CD4-positive, alpha-beta T cell (primary cell): ENCODE measurements at regions not wholly inside any gene's neighbourhood (a gene's known extent, or its start where the extent isn't known, plus 50 kb on each side); places are given as distances from the start of the nearest gene placed in this dataset.

Experiments
- ATAC-seq: fragments of 200-7000 bp; cut with Tn5 transposase; one replicate; pipeline ENCODE4 v1.10.0; 2022; ENCODE audit warnings: mild to moderate bottlenecking; ENCODE audit not compliant: poor library complexity
- CTCF ChIA-PET: fragments of 350-600 bp; sonication (Branson Sonifier 250); formaldehyde crosslinking; loops from one replicate; lab custom pipeline; 2021; ENCODE audit warnings: antibody characterized with exemption, inconsistent platforms; lab: Charles Lee
- POLR2A ChIA-PET: fragments of 350-600 bp; sonication (Branson Sonifier 250); formaldehyde crosslinking; loops from one replicate; lab custom pipeline; 2021; ENCODE audit warnings: antibody characterized with exemption, inconsistent platforms; lab: Charles Lee
- DNase-seq, 14 experiments: peaks; one replicate each; pipeline ENCODE4 v3.0.0-alpha.2; 2013 to 2020; ENCODE audit warnings: mixed read lengths in 2 of 14
- H3K27ac ChIP-seq, 2 donors: one replicate each; pipeline versions ENCODE4 v1.5.1 to v1.7.0; 2013; ENCODE audit warnings: low read length in 2 of 2, low read depth in 1 of 2, mild to moderate bottlenecking in 1 of 2
- H3K27me3 ChIP-seq, 2 experiments: 1 replicate in 1 of 2; 2 replicates in 1 of 2; pipeline versions ENCODE4 v1.6.1 to v1.7.0; 2013; ENCODE audit warnings: low read length in 2 of 2, control low read depth in 1 of 2, mild to moderate bottlenecking in 1 of 2, moderate library complexity in 1 of 2; ENCODE audit not compliant: insufficient read depth in 2 of 2, control insufficient read depth in 1 of 2
- H3K36me3 ChIP-seq: one replicate; pipeline ENCODE4 v1.6.1; 2013; ENCODE audit warnings: low read length, control low read depth; ENCODE audit not compliant: insufficient read depth
- H3K4me1 ChIP-seq: one replicate; pipeline ENCODE4 v1.6.1; 2013; ENCODE audit warnings: low read length, control low read depth; ENCODE audit not compliant: insufficient read depth
- H3K4me3 ChIP-seq: one replicate; pipeline ENCODE4 v1.5.1; 2013; ENCODE audit warnings: mild to moderate bottlenecking, low read length, moderate library complexity
- H3K9me3 ChIP-seq, 2 experiments: 1 replicate in 1 of 2; 2 replicates in 1 of 2; pipeline versions ENCODE4 v1.6.1 to v1.7.0; 2013; ENCODE audit warnings: low read length in 2 of 2, mild to moderate bottlenecking in 2 of 2, control low read depth in 1 of 2, moderate library complexity in 1 of 2; ENCODE audit not compliant: control insufficient read depth in 1 of 2, insufficient read depth in 1 of 2
- H3K27ac Mint-ChIP-seq: one replicate; pipeline ENCODE4 v1.8.0; 2020; ENCODE audit warnings: mixed read lengths
- H3K27me3 Mint-ChIP-seq: one replicate; pipeline ENCODE4 v1.8.0; 2021; ENCODE audit warnings: mixed read lengths
- H3K36me3 Mint-ChIP-seq: one replicate; pipeline ENCODE4 v1.8.0; 2021; ENCODE audit warnings: low read depth, mixed read lengths
- H3K4me1 Mint-ChIP-seq: one replicate; pipeline ENCODE4 v1.8.0; 2021; ENCODE audit warnings: low read depth, mixed read lengths
- H3K4me3 Mint-ChIP-seq: one replicate; pipeline ENCODE4 v1.8.0; 2020; ENCODE audit warnings: mild to moderate bottlenecking, mixed read lengths
- H3K9me3 Mint-ChIP-seq: one replicate; pipeline ENCODE4 v1.8.0; 2020; ENCODE audit warnings: mixed read lengths
- CTCF ChIP-seq: fragments of 200-600 bp; IDR thresholded peaks from one replicate; pipeline ENCODE4 v1.8.0; 2022; ENCODE audit warnings: antibody characterized with exemption, mild to moderate bottlenecking
- intact Hi-C, 2 experiments: fragments of 100-400 bp; cut with DNase I in 1 of 2; cut with micrococcal nuclease in 1 of 2; formaldehyde crosslinking; loops; one replicate each; pipeline versions ENCODE4 v1.15.1 to v1.9.0; 2023 to 2025; cut with DNase I, micrococcal nuclease

DNA sequence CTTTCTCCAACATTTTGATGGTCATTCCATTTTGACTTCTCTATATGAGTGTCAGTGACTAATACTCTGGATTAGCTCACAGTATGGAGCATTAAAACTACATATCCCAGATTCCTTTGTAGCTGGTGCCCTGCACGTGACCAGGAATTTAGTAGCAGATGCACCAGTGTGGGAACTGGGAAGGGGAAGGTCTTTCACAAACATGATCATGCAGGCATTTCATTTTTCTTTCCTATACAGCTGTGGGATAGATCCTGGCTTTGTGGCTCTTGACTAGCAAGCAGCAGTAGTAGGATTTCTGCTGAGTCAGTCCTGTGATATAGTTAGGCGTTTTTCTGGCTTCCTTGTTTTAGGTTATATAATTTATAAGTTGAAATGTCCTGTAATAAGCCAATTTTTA lies 971.0 kb upstream of the CDH2 start:
- ATAC-seq (no peak), DNase-seq (peak in 1 of 14 experiments; percentile 0)
- Histone ChIP-seq H3K9me3 (peaks cover 0 to 1% of the 10 kb centered on the region in 2 experiments), H3K4me1 (no peaks in the 10 kb centered on the region), H3K36me3 (no peaks in the 10 kb centered on the region), H3K27me3 (no peaks in the 10 kb centered on the region), H3K4me3 (no peak overlapping the region), H3K27ac (no peak overlapping the region)
- H3K27me3 Mint-ChIP-seq, result no peaks in the 10 kb centered on the region
- no peaks in the 10 kb centered on the region for H3K36me3 Mint-ChIP-seq
- no peak overlapping the region for H3K27ac Mint-ChIP-seq
- POLR2A ChIA-PET, result no interaction called here
- intact Hi-C loops, result no loop called here
- CTCF ChIA-PET, result no interaction called here
- no peaks in the 10 kb centered on the region for H3K4me1 Mint-ChIP-seq
- no peak for TF ChIP-seq CTCF
- peaks cover 3% of the 10 kb centered on the region for H3K9me3 Mint-ChIP-seq
- H3K4me3 Mint-ChIP-seq, result no peak overlapping the region

DNA sequence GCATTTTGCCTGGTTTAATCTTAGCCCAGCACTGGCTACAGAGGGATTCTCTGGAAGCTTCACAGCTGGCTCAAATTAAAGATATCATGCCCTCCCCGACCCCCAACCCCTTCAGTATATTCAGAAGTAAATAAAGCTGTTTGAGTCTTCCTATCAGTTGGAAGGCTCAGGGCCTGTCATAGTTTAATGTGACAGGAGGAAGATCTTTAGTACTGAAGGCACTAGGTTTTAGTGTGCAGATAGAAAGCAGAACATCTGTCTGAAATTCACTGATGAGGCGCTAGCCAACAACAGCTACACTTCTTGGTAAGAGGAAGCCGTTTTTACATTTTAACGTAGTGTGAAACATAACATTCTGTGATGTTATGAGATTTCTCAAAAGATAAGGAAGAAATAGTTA lies 969.1 kb upstream of the CDH2 start:
- H3K9me3 ChIP-seq, result no peaks in the 10 kb centered on the region
- POLR2A ChIA-PET, result no interaction called here
- no peak for ATAC-seq
- H3K4me1 ChIP-seq, result no peaks in the 10 kb centered on the region
- Mint-ChIP-seq H3K4me3 (no peak overlapping the region), H3K36me3 (no peaks in the 10 kb centered on the region), H3K27ac (no peak overlapping the region), H3K9me3 (peaks cover 5% of the 10 kb centered on the region), H3K27me3 (no peaks in the 10 kb centered on the region), H3K4me1 (no peaks in the 10 kb centered on the region)
- intact Hi-C loops, result no loop called here
- H3K27me3 ChIP-seq, result no peaks in the 10 kb centered on the region
- no peak for DNase-seq
- CTCF ChIA-PET, result no interaction called here
- TF ChIP-seq CTCF, result no peak
- H3K36me3 ChIP-seq, result no peaks in the 10 kb centered on the region
- H3K27ac ChIP-seq, result no peak overlapping the region
- no peak overlapping the region for H3K4me3 ChIP-seq

DNA sequence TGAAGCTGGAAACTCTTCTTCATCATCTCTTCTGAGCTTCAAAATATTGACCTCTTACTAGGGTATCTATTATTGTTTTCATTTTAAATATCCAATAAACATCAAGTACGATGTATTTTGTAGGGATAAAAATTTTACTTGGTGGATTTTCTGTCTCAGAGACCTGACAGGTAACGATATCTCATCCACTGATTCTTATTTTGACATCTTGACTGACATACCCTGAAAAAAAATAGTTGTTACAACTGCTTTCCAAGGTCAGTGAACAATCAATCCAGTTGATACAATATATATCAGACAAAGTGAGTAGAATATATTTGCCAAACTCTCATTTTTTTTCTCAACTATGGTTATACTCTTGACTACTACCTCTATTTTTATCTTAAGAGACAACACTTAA lies 963.7 kb upstream of the CDH2 start:
- intact Hi-C loops, result no loop called here
- H3K27me3 Mint-ChIP-seq, result no peaks in the 10 kb centered on the region

More for the DNA sequence above, 963.7 kb upstream of the CDH2 start:
- Histone ChIP-seq H3K4me3 (no peak overlapping the region), H3K27ac (no peak overlapping the region), H3K36me3 (no peaks in the 10 kb centered on the region), H3K9me3 (no peaks in the 10 kb centered on the region), H3K27me3 (no peaks in the 10 kb centered on the region), H3K4me1 (no peaks in the 10 kb centered on the region)
- Mint-ChIP-seq H3K4me1 (no peaks in the 10 kb centered on the region), H3K27ac (no peak overlapping the region), H3K36me3 (no peaks in the 10 kb centered on the region), H3K9me3 (peaks cover 5% of the 10 kb centered on the region), H3K4me3 (no peak overlapping the region)
- POLR2A ChIA-PET, result no interaction called here
- no peak for TF ChIP-seq CTCF
- CTCF ChIA-PET, result no interaction called here
- DNase-seq (no peak), ATAC-seq (no peak)
